Epithelial cell of proximal tubule (primary cell): ENCODE measurements at regions not wholly inside any gene's neighbourhood (a gene's known extent, or its start where the extent isn't known, plus 50 kb on each side); places are given as distances from the start of the nearest gene placed in this dataset.

Source experiments
- DNase-seq: peaks from one replicate; pipeline ENCODE4 v3.0.0-alpha.2; 2011; ENCODE audit warnings: low read depth
- H3K4me3 ChIP-seq: 2 replicates; pipeline ENCODE4 v1.5.1; 2011; ENCODE audit warnings: low read depth, mild to moderate bottlenecking, low read length
- CTCF ChIP-seq: conservative IDR thresholded peaks from 2 replicates; pipeline ENCODE4 v1.5.1; 2012; ENCODE audit warnings: low read depth, mild to moderate bottlenecking, low read length

- no peak for TF ChIP-seq CTCF
- DNase-seq: no peak
- H3K4me3 ChIP-seq: no peak overlapping the region
Observed at GRCh38 chr6:21352131-21352530, 241.4 kb upstream of the SOX4 start.

- no peak for TF ChIP-seq CTCF
- H3K4me3 ChIP-seq: no peak overlapping the region
- DNase-seq: peak; percentile 41
Observed at GRCh38 chr6:21354805-21355238, 238.7 kb upstream of the SOX4 start.

- no peak for TF ChIP-seq CTCF
- no peak overlapping the region for H3K4me3 ChIP-seq
- DNase-seq: no peak
Observed at GRCh38 chr6:21355638-21356037, 237.9 kb upstream of the SOX4 start.

GRCh38 chr6:21357262-21357661 lies 236.3 kb upstream of the SOX4 start:
- no peak overlapping the region for H3K4me3 ChIP-seq
- TF ChIP-seq CTCF: no peak
- DNase-seq: no peak

- no peak for DNase-seq
- no peak for TF ChIP-seq CTCF
- H3K4me3 ChIP-seq: no peak overlapping the region
Observed at GRCh38 chr6:21359926-21360325, 233.6 kb upstream of the SOX4 start.

GRCh38 chr6:21360336-21360735 lies 233.2 kb upstream of the SOX4 start:
- TF ChIP-seq CTCF: no peak
- no peak overlapping the region for H3K4me3 ChIP-seq
- no peak for DNase-seq

GRCh38 chr6:21367148-21367547 lies 226.4 kb upstream of the SOX4 start:
- TF ChIP-seq CTCF: no peak
- DNase-seq: no peak

More at GRCh38 chr6:21367148-21367547, 226.4 kb upstream of the SOX4 start:
- no peak overlapping the region for H3K4me3 ChIP-seq
